GM19328 (cell line): ENCODE measurements at regions not wholly inside any gene's neighbourhood (a gene's known extent, or its start where the extent isn't known, plus 50 kb on each side); places are given as distances from the start of the nearest gene placed in this dataset.
"Not testable (repeated sequence)": the region's sequence is repeated elsewhere in the genome, so short reads cannot be mapped to it uniquely, and the experiment has no call there.

Experiments used
- ATAC-seq: cut with Tn5 transposase; IDR thresholded peaks from one replicate; pipeline ENCODE4 v1.9.1; 2021; ENCODE audit warnings: mild to moderate bottlenecking, moderate library complexity; ENCODE audit not compliant: unreplicated experiment

GRCh38 chr11:25612806-25613205 is 719.1 kb upstream of the ANO3 start:
- no peak for ATAC-seq

DNA sequence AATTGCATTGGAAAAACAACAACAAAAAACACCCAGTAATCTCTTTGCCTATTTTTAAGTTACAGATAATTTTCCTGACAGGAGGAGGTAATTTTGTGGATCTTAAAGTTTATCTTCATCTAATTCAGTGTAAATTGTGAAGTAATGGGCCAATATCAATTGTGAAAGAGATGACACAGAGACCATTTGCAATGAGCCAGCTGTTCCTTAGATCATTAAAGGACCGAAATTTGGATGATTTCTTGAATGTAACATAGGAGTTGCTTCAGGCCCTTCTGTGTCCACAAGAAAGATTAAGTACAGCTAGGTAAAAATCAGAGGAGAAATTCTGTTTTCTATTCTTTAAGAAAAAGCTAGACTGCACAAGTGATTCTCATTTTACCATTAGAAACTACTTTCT is 718.5 kb upstream of the ANO3 start:
- no peak for ATAC-seq

- ATAC-seq: no peak
Observed at GRCh38 chr11:25613865-25614264, 718.1 kb upstream of the ANO3 start.

DNA sequence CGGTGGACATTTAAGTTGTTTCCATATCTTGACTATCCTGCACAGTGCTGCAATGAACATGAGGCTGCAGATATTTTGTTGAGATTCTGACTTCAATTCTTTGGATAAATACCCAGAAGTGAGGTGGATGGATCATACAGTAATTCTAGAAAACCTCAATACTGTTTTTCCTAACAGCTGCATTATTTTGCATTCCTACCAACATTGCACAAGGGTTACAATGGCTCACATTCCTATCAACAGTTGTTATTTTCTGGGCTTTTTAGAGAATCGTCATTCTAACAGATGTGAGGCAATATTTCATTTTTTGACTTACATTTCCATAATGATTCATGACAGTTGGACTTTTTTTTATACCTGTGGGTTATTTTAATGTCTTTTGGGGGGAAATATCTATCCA is 716.9 kb upstream of the ANO3 start:
- no peak for ATAC-seq

GRCh38 chr11:25615841-25616240 is 716.1 kb upstream of the ANO3 start:
- no peak for ATAC-seq

- no peak for ATAC-seq
Observed at GRCh38 chr11:25625094-25625493, 706.8 kb upstream of the ANO3 start.

GRCh38 chr11:25628030-25628429 is 703.9 kb upstream of the ANO3 start:
- no peak for ATAC-seq

- ATAC-seq: no peak
Observed at GRCh38 chr11:25633230-25633629, 698.7 kb upstream of the ANO3 start.

GRCh38 chr11:25649220-25649619 is 682.7 kb upstream of the ANO3 start:
- ATAC-seq: not testable (repeated sequence)

DNA sequence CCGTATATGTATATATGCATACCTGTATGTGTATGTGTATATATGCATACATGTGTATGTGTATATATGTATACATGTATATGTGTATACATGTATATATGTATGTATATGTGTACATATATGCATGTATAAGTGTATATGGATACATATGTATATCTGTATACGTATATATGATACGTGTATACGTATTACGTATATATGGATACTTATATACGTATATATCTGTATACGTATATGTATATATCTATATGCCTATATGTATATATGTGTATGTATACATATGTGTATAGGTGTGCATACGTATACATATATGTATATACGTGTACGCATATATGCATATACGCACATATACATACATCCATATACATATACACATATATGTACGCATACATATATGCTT is 681.6 kb upstream of the ANO3 start:
- no peak for ATAC-seq

DNA sequence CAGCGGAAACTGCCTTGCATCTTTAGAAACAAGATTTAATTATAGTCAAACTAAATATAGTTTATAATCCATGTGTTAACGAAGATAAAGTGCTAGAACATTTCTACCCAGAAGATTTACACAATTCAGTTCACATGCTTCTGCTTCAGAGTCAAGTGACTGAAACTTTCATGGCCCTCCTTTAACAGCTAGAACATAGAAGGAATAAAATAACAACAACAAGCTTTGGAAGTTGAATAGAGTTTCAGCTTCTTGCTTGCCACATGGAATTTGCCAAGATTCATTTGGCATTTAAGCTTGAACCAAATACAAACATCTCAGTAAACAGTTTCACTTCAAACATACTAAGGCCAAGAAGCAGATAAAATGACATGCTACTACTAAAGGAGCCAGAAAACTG is 676.3 kb upstream of the ANO3 start:
- ATAC-seq: no peak

DNA sequence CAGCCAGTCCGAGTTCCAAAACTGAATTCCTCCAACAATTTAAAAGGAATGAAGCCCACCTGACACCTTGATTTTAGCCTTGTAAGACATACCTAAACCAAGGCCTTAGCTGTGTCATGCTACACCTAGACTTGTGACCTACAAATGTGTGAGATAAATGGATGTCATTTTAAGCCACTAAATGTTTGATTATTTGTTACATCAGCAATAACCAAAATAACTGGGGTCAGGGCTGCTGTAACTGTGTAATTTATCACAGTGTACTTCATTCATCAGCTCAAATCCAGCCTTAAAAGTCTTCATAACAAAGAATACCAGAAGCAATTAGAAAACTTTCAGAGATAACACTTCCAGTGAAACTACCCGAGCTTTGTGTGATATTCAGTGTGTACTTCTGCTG is 673.0 kb upstream of the ANO3 start:
- no peak for ATAC-seq

GRCh38 chr11:25659706-25660105 is 672.2 kb upstream of the ANO3 start:
- no peak for ATAC-seq

- no peak for ATAC-seq
Observed at GRCh38 chr11:25667871-25668270, 664.1 kb upstream of the ANO3 start.

DNA sequence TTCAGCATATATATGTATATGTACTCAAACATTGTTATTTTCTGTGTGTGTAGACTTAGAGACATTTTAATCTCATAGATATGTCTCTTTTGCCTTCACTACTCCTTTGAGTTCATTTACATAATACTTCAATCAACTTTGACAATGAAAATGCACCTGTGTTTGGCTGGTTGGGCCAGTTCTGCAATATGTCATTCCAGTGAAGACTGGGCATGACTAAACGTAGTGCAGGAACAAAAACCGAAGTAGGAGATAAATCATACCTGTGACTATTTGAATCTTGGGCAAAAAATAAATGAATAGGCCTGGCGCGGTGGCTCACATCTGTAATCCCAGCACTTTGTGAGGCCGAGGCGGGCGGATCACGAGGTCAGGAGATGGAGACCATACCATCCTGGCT is 640.0 kb upstream of the ANO3 start:
- ATAC-seq: no peak

GRCh38 chr11:25702417-25702816 is 629.5 kb upstream of the ANO3 start:
- ATAC-seq: no peak

DNA sequence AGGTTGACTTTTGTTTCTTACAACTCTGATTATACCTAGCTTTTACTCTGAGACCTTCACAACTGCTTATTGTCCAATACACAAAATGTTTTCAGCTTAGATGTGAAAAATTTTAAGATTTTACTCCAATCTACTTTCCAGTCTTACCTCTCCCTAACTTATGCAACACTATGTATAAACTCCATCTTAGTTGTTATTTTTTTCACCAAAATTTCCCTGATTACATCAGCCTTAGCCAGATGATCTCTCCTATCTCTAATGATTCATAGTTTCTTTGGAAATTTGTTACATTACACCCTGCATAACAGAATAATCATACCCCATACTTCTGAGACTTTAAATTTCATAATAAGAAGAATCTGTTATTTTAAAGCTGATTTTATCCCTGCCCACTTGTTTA is 621.0 kb upstream of the ANO3 start:
- ATAC-seq: no peak

DNA sequence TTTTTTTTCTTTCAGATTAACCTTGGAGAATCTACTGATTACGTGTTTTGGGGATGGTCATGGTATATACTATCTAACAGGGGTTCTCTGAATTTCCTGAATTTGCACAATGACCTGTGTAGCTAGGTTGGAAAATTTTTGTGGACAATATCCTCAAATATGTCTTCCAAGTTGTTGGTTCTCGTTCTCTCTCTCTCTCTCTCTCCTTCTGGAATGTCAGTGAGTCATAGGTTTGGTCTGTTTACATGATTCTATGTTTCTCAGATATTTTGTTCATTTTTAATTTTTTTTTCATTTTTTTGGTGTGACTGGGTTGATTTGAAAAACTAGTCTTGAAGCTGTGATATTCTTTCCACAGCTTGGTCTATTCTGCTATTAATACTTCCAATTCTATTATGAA is 604.0 kb upstream of the ANO3 start:
- ATAC-seq: no peak

- no peak for ATAC-seq
Observed at GRCh38 chr11:25730230-25730629, 601.7 kb upstream of the ANO3 start.

DNA sequence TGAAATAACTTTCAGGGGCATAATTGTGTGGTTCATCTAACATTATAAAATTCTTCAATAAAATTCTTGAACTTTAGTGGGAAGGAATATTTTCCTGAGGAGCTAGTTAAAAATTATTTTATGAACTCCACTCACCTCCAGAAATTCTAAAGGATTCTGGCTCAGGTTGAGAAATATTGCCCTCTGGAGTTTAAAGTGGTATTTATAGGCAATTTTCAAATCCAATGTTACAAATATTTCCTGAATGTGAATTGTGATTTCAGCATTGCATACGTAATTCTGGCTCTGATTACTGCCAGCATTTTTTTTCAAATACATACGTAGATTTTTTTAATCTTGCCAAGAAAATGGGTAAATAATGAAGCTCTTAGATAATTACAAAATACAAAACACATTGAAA is 598.2 kb upstream of the ANO3 start:
- ATAC-seq: no peak

- no peak for ATAC-seq
Observed at GRCh38 chr11:25734591-25735211, 597.2 kb upstream of the ANO3 start.

GRCh38 chr11:25737071-25737675 is 594.8 kb upstream of the ANO3 start:
- no peak for ATAC-seq

- no peak for ATAC-seq
Observed at GRCh38 chr11:25741886-25742285, 590.0 kb upstream of the ANO3 start.
